ENCODE measurements at regions not wholly inside any gene's neighbourhood (a gene's known extent, or its start where the extent isn't known, plus 50 kb on each side); places are given as distances from the start of the nearest gene placed in this dataset.

DNA sequence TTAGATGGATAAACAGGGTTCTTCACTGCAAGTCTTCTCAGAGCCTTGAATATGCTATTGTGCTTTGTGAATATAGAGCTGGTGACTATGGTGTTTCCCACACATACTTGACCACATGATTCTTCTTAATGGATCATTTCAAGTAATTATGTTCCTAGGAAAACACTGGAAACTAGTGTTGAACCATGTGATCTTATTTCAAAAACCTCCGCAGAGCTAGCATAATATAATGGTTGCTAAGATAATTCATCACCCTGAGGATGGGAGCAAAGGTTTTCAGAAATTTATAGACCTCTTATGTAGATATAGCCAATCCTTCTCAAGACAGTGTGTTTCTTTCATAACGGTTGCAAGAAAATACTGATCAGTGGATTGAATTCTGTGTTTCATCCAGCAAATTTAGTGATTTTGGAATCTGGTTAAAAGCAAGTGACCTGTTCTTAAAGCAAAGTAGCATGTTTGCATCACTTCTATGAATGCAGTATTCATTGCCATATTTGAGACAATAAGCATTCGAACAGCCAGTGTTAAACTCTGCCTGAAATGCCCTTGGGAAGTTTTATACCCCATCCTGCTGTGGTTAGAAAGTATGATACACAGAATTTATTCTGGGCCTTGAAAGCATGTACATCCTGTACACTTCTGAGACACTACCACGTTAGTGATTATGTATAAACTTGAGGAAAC lies 341.0 kb upstream of the E2F7 start:
- DNase-seq (ENCODE audit: low read depth in 2 of 2): no peak

DNA sequence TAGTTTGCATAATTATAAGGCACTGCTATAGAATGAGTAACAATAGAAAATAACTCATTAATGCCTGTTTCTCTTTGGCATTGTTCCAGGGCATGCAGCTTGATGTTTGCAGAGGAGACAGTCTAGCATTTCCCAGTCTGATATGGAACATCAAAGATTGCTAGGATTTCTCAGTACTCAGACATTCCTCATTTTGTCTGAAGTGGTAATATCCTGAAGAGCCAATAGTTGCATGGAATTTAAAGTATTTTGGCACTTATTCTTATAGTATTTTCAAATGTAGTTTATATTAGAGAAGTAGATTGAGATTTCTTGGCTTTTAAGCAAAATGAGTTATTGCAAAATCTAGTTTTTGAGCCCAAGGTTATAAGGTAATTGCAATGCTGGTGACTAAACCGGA lies 337.3 kb upstream of the E2F7 start:
- peak; percentile 66 to 72 for DNase-seq (ENCODE audit: low read depth in 2 of 2)

DNA sequence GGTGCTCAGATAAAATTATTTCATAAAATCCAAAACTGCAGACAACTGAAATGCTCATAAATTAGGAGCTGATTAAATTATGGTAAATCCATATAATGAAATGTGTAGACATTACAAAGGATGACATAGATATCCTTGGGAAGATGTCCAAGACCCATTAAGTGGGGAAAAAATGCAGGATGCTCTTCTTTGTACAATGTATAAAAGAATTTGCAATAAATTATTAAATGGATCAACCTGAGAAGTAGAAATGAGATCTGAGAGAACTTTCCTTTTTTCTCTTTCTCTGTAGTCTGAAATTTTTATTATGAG lies 336.4 kb upstream of the E2F7 start:
- peak in 1 of 2 experiments; percentile 37 for DNase-seq (ENCODE audit: low read depth in 2 of 2)

DNA sequence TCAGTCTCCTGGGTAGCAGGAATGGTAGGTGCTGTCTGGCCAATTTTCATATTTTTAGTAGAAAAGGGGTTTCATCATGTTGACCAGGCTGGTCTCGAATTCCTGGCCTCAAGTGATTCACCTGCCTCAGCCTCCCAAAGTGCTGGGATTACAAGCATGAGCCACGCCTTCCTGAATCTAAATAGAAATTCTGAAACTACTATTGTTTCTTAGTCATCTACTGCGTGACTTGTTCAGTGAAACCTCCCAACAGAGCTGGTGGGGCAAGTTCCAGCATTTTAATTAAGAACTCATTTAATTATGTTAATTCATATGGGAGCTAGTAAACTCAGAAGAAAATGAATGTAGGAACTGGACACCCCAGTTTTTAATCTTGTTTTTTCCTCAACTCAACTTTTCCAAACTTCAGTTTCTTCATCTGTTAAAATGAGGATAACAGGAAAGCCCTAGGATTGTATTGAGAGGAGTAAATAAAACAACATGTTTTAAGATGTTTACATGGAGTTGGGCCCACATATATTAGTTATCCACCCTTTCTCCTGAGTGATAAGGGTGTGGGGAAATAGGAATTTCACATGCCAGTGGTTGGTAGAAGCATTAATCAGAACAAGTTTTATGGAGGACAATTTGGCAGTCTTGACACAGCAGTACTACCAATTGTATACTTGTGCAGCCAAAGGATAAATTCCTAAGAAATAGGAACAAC lies 335.8 kb upstream of the E2F7 start:
- DNase-seq (ENCODE audit: low read depth in 2 of 2): no peak

DNA sequence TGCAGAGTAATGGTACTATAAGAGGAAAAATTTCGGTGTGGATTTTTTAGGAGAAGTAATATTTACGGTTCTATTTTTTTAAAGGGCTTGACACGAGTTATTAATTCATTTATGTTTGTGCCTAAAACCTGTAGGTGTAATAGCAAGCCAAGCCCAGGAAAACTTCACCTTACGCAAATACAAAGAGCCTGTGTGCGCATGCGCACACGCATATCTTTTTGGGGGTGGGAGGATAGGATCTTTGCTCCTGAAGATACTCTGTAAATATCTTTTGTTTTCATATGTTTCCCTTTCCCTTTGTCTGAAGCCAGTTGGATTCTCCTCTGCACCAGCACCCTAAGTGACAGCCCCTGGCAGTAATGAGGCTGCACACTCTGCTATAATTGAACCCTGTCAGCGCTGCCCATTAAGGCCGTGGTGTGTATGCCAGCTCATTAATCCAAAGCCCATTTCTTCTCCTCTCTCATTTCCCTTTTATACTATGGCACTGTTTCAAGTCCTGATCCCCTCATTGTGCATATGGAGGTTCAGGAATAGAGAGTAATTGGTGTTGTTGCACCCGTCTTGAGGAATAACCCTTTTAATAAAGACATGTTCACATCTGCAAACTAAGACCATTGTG lies 327.2 kb upstream of the E2F7 start:
- no peak for DNase-seq (ENCODE audit: low read depth in 2 of 2)

DNA sequence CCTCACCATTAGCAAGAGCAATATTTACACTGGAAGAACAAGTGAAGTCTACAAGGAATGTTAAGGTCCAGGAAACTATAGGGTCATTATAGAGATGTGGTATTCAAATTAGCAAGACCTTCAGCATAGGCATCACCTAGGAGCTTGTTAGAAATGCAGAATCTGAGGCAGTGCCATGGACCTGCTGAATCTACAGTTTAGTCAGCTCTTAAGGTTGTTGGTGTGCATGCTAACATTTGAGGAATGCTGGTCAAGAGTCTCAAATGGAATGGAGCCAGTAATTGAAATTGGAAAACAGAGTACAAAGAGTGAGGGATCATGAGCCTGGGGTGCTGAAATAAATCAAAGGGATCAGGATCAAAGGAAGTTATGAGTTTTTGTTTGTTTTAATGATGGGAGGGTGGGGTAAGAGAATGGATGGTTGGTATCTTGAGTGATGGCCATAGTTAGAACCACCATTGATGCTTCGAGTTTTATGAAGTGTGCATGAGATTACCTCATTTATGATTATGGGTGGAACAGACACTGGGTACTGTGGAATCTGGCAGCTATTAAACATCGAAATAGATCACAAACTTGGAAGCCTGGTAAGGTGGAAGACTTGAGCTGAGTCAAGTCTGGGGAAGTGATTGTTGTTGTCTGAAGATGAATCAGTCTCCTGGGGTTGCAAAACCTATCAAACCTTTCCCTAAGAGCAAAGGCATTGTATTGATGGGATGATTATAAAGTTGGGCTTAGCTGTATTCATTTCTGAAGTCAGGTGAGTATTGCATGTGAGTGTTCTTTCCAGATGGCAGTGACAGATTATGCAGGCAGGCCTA lies 323.3 kb upstream of the E2F7 start:
- DNase-seq (ENCODE audit: low read depth in 2 of 2): no peak

DNA sequence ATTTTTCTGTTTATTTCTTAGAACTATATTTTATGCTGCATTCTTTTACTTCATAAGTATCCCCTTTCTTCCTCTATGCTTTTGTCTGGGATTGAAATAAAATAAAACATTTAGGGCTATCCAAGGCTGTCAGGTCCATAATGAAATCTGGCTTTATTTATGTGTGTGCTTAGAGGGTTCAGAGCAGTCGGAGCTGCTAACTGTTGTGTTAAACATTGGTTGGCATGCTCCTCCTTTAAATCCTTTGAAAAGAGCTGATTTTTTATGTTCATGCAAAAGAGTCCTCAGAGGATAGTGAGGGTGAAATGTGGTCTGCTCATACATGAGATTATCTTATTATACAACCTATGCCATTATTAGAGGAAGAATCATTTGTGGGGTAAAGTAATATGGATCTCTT lies 322.3 kb upstream of the E2F7 start:
- DNase-seq (ENCODE audit: low read depth in 2 of 2): no peak

DNA sequence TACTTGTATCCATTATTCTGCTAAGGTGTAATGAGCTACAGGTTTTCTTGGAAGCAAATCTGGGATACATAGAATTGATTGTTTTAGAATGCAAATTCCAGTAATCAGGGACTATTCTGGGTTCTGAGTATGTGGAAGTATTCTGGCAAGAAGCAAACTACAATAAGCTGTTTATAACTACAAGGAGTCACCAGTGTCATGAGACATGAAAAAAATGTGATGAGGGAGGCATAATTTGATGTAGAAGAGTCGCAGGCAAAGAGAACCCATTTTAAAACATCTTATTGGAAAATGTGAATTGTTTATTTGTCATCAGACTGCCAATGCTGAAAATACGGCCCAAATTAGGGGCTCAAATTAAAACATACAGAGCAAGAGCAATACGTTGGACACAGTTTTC lies 321.8 kb upstream of the E2F7 start:
- DNase-seq (ENCODE audit: low read depth in 2 of 2): no peak

DNA sequence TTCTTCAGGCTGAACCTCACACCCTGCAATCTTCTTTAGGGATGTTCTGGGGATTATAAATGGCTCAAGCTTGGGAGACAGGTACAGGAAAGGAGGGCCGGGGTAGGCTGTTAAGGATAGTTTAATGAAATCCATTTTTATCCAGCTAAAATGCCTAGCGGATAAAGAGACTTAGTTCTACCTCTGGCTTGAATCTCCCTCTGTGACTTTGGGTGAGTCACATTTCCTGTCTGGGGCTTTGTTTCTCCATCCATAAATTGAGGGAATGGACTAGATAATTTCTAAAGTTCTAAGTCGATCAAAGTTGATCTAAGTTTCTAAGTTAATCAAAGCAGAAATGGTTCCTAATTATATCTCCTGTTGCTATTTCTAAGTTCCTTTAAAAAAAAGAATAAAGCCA lies 319.6 kb upstream of the E2F7 start:
- no peak for DNase-seq (ENCODE audit: low read depth in 2 of 2)

DNA sequence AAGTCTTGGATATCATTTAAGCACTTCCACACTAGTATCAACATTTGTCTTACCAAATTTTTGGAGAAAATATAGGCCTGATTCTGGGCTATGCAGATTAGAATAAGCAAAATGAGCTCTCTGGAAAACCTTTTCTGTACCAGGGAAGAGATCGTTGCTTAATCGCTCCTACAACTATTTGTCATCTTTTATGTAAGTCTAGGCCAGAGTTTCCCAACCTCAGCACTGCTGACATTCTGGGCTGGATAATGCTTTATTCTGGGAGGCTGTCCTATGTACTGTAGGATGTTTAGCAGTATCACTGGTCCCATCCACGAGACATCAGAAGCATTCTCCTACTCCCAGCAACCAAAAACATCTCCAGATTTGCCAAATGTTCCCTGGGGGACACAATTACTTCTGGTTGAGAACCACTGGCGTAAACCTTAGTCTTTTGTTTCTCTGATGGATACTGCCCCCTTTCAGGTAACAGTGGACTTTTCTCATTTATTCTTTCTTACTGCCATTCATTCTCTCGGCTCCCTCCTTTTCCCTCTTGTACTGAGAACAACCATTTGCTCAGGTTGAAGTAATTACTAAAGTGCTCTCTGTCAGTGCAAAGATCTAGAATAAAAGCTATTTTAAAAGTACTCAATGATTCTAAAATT lies 316.9 kb upstream of the E2F7 start:
- no peak for DNase-seq (ENCODE audit: low read depth in 2 of 2)

DNA sequence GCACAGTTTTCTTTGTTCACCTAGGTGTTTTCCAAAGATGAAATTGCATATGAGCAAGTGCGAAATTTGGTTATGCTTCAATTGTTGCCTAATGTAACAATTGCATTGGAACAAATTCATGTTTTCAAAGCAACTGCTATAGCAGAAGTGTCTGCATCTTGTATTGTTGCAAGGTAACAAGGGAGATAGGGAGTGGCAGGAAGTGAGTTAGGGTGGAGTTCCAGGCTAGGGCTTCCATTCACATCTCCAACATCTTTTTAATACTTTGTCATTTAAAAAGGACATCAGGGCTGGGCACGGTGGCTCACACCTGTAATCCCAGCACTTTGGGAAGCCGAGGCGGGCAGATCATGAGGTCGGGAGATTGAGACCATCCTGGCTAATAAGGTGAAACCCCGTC lies 312.3 kb upstream of the E2F7 start:
- DNase-seq (ENCODE audit: low read depth in 2 of 2): no peak

DNA sequence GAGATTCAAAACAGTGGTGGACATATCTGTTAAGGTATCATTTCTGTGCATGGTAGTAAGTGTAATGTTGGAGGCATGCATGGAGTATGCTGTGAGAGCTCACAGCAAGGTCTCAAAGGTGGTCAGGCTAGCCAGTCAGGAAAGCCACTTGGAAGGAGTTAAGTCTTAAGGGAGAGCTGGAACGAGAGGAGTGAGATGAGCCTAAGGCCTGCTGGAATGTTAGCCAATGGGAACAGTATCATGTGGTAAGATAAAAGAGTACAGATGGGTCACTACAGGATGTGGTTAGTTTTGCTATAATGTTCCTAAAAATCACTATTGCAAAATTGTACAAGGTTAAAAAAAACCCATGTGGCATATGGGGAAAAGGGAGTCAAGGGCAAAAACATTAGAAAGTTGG lies 311.7 kb upstream of the E2F7 start:
- peak in 1 of 2 experiments; percentile 15 for DNase-seq (ENCODE audit: low read depth in 2 of 2)

DNA sequence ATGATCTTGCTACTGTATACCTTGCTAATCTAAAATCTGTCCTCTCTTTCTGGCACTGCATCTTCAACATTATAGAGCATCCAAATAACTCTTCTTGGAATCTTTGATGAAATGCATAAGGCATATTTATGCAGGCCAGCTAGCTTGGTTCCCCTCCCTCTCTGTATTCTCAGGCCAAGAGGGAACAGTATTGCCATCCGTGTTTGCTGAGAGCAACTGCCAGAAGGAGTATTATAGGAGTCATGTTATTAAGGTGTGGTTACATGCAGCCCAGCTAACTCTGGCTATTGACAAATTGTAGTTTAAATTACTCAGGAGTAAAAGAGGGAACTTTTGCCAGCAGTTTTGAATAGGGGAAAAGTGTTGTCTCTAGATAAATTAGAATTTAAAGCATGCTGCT lies 309.3 kb upstream of the E2F7 start:
- DNase-seq (ENCODE audit: low read depth in 2 of 2): no peak

DNA sequence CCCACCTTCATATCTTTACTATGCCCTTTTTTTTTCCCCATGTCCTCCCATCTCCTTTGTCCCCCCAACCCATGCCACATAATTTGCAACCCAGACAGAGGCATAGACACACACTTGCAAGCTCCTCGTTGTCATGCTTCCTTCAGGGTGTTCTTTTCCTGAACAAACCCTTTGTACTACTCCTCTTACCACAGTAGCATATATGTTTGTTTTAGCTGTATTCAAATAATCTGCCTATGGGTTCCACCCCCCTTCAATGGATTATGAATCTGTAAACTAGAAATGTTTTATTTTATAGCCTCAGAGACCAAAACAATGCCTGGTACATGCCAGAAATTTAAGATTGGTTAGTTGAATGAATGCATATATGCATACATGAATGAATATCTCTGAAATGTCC lies 307.1 kb upstream of the E2F7 start:
- no peak for DNase-seq (ENCODE audit: low read depth in 2 of 2)

DNA sequence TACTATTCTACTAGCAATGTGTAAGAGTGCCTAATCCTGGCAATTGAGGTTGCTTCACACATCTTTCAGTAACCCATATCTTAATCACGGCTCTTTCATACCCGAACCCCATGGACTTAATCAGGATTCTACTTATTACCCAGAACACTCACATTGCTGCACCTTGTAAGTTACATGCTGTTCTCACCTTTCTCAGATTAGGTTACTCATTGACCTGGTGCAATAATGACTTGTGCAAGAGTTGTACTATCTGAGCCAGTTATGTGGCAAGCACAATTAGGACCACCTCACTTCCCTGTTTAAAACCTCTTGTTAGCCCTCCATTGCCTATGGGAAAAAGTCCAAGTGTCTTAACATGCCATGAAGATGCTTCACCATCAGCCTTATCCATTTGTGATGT lies 306.7 kb upstream of the E2F7 start:
- no peak for DNase-seq (ENCODE audit: low read depth in 2 of 2)

DNA sequence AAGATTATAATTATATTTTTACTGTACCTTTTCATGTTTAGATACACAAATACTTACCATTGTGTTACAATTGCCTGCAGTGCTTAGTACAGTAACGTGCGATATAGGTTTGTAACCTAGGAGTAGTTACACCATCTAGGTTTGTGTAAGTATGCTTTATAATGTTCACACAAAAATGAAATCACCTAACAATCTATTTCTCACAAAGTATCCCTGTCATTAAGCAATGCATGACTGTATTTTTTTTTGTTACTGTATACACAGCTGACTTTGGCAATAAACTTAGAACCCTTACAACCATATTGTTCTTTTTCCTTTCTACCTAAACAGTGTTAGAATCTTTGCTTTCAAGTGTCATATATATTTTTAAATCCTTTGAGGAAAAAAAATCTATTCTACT lies 303.0 kb upstream of the E2F7 start:
- no peak for DNase-seq (ENCODE audit: low read depth in 2 of 2)

DNA sequence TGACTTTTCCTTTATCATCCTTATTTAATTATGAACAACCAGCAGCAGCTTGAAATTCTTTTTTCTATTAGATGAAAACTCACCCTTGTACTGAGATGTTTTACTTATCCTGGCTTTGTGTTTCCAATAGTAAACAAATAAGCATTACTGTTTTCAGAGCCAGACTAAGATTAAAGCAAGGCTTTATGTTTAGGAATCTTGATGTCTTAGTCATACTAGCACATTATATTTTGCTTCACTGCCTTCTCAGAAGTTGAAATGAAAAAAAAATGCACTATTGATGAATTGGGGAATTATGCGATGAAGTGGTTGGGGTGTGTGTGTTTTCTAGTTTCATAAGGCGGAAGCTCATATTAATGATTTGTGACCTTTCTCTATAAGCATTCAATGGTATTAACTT lies 301.2 kb upstream of the E2F7 start:
- no peak for DNase-seq (ENCODE audit: low read depth in 2 of 2)

DNA sequence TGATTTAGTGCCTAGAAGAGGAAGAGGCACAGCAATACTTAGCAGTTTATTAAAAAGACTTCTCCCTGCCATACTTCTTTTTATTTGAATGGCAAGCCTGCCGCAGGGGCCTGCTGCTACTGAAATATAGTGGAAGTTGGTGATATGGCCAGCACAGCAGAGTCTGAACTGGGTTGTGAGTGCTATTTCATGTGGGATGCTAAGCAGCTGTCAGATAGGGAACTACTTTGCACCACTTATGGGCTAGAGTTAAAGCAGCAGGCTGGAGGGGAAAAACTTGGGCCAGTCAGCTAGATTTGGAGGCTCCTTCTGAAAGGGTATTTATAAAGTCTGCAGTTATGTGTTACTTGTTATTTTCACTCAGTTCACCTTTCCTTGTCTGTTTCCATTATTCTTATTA lies 299.0 kb upstream of the E2F7 start:
- no peak for DNase-seq (ENCODE audit: low read depth in 2 of 2)

DNA sequence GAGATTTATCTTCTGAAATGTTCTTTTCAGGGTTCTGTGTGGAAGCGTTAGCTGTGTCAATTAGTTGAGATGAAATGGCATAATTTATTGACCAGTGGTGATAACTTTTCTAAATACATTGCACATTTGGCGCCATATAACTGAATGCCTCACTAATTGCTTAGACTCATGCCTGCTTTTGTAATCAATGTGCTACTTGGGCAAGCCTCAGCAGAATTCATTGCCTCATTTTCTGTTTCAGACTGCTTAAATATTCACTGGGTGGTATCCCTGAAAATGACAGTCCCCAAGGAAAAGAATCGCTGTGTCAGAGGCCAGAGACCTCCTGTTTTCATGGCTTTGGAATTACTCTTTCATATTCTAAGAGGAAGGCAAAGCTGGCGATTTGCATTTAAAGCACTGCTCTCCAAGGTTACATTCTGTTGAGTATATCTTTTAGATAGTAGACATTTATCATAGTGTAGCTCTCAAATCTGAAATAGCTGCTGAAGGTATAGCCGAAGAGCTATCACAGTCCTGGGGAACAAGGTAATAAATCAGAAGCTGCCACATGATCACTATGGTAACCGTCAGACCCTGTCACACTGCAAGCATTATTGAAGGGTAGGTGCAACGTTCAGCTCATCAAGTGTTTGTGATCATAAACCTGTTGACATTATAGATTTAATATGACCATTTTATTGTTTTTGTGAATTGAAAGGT lies 297.3 kb upstream of the E2F7 start:
- no peak for DNase-seq (ENCODE audit: low read depth in 2 of 2)

DNA sequence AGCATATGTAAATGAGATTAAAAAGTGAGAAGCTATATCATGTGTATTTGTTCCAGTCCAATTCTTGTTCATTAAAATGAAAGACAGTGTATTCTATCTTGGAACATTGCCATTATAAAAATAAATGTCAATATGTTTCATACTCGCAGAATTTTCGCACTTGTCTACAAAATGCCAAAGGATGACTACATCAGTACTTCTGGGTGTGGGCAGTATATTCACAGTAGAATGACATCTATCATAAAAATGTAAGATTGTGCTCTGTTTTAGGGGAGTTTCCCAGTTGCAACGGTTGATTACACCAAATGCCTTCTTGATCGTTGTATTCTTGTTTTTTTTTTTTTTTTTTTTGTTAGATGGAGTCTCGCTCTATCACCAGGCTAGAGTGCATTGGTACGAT lies 292.3 kb upstream of the E2F7 start:
- no peak for DNase-seq (ENCODE audit: low read depth in 2 of 2)

DNA sequence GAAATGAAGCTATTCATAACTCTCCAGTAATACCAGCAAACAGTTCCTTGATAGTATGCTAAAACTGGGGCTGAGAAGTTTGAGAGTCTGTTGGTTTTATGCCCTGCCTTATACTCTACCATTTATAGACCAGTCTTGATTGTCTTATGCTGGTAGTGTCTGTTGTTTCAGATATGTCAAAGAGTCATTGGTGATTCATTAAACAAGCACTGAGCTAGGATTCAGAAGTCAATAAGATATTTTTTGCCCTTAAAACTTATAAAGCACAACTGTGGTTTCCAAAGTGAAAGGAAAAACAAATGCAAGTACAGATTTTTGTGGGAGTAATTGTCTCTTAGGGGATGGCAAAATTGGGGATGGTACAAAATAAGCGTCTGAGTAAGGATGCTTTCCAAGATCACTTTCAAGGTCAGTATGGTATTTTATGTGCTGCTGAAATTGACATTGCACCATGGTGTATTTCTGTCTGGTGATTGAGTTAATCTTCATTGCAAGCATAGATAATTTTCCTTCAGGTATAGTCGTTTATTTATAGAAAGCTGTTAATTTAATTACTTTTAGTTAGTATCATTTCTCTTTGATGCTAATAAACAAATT lies 289.5 kb upstream of the E2F7 start:
- DNase-seq (ENCODE audit: low read depth in 2 of 2): no peak
